ENCODE measurements at regions not wholly inside any gene's neighbourhood (a gene's known extent, or its start where the extent isn't known, plus 50 kb on each side); places are given as distances from the start of the nearest gene placed in this dataset.
A peak's percentile ranks its signal among the peaks of the same experiment; 100 is the strongest.
"Not testable (repeated sequence)": the region's sequence is repeated elsewhere in the genome, so short reads cannot be mapped to it uniquely, and the experiment has no call there.

GRCh38 chr10:28393956-28394568, 91.2 kb upstream of the MPP7 start:
- no peaks in the 10 kb centered on the region for H3K4me1 ChIP-seq
- TF ChIP-seq CTCF (IDR thresholded peaks at IDR 0.05) = peak; percentile 92
- no peaks in the 10 kb centered on the region for H3K27me3 ChIP-seq
- no peak overlapping the region for H3K4me3 ChIP-seq
- no peaks in the 10 kb centered on the region for H3K36me3 ChIP-seq
- no peak overlapping the region for H3K27ac ChIP-seq
- intact Hi-C loops (cut with DNase I) = loop anchor here (10.0 kb wide), 1 partner anchor 649 kb away; the partner anchor contains the start of gene MKX
- no peaks in the 10 kb centered on the region for H3K9me3 ChIP-seq
- no peak overlapping the region for H3K9ac ChIP-seq (ENCODE audit: low read depth in 2 of 2, low read length in 2 of 2)
- DNase-seq = peak; percentile 78

GRCh38 chr10:28396331-28396730, 93.5 kb upstream of the MPP7 start:
- no peaks in the 10 kb centered on the region for H3K27me3 ChIP-seq
- DNase-seq = no peak
- no peak overlapping the region for H3K9ac ChIP-seq (ENCODE audit: low read depth in 2 of 2, low read length in 2 of 2)
- intact Hi-C loops (cut with DNase I) = loop anchor here (10.0 kb wide), 1 partner anchor 652 kb away; the partner anchor contains the start of gene MKX
- no peaks in the 10 kb centered on the region for H3K36me3 ChIP-seq
- no peak for TF ChIP-seq CTCF (IDR thresholded peaks at IDR 0.05)
- no peaks in the 10 kb centered on the region for H3K4me1 ChIP-seq
- H3K4me3 ChIP-seq = no peak overlapping the region
- H3K9me3 ChIP-seq = no peaks in the 10 kb centered on the region
- no peak overlapping the region for H3K27ac ChIP-seq

- no peaks in the 10 kb centered on the region for H3K9me3 ChIP-seq
- H3K36me3 ChIP-seq = no peaks in the 10 kb centered on the region
- H3K9ac ChIP-seq (ENCODE audit: low read depth in 2 of 2, low read length in 2 of 2) = no peak overlapping the region
- intact Hi-C loops (cut with DNase I) = loop anchor here (10.0 kb wide), 1 partner anchor 652 kb away; the partner anchor contains the start of gene MKX
- no peaks in the 10 kb centered on the region for H3K4me1 ChIP-seq
- TF ChIP-seq CTCF (IDR thresholded peaks at IDR 0.05) = no peak
- no peak overlapping the region for H3K27ac ChIP-seq
- no peak overlapping the region for H3K4me3 ChIP-seq
- DNase-seq = no peak
- no peaks in the 10 kb centered on the region for H3K27me3 ChIP-seq
These were observed 94.4 kb upstream of the MPP7 start for GRCh38 chr10:28397229-28397628.

- H3K4me1 ChIP-seq = no peaks in the 10 kb centered on the region
- H3K27ac ChIP-seq = peak overlapping the region; percentile 80
- peak overlapping the region; percentile 58 to 64 for H3K9ac ChIP-seq (ENCODE audit: low read depth in 2 of 2, low read length in 2 of 2)
- intact Hi-C loops (cut with DNase I) = no loop called here
- no peaks in the 10 kb centered on the region for H3K27me3 ChIP-seq
- H3K9me3 ChIP-seq = no peaks in the 10 kb centered on the region
- peak; percentile 53 for DNase-seq
- no peak for TF ChIP-seq CTCF (IDR thresholded peaks at IDR 0.05)
- H3K36me3 ChIP-seq = no peaks in the 10 kb centered on the region
- H3K4me3 ChIP-seq = no peak overlapping the region
These were observed 97.3 kb upstream of the MPP7 start for GRCh38 chr10:28400176-28400575.

GRCh38 chr10:28400681-28401080, 97.8 kb upstream of the MPP7 start:
- H3K36me3 ChIP-seq = no peaks in the 10 kb centered on the region
- H3K4me1 ChIP-seq = no peaks in the 10 kb centered on the region
- no peaks in the 10 kb centered on the region for H3K27me3 ChIP-seq
- TF ChIP-seq CTCF (IDR thresholded peaks at IDR 0.05) = no peak
- H3K27ac ChIP-seq = peak overlapping the region; percentile 80
- H3K9ac ChIP-seq (ENCODE audit: low read depth in 2 of 2, low read length in 2 of 2) = no peak overlapping the region
- H3K4me3 ChIP-seq = no peak overlapping the region
- no peaks in the 10 kb centered on the region for H3K9me3 ChIP-seq
- DNase-seq = no peak
- intact Hi-C loops (cut with DNase I) = no loop called here

- DNase-seq; H3K9me3 ChIP-seq; H3K27me3 ChIP-seq; intact Hi-C loops (cut with DNase I); H3K4me3 ChIP-seq; H3K9ac ChIP-seq (ENCODE audit: low read depth in 2 of 2, low read length in 2 of 2); H3K4me1 ChIP-seq; H3K27ac ChIP-seq; H3K36me3 ChIP-seq: not testable (repeated sequence)
These were observed 99.8 kb upstream of the MPP7 start for GRCh38 chr10:28402611-28403073.

Measured in colonic mucosa (tissue), 4 donors.